NCI-H1105 treated with DMSO at 0.1 percent for 48 hours (cell line): ENCODE measurements at regions not wholly inside any gene's neighbourhood (a gene's known extent, or its start where the extent isn't known, plus 50 kb on each side); places are given as distances from the start of the nearest gene placed in this dataset.
"Not testable (repeated sequence)": the region's sequence is repeated elsewhere in the genome, so short reads cannot be mapped to it uniquely, and the experiment has no call there.

Experiments used
- DNase-seq: peaks from one replicate; lab custom pipeline; 2025; lab: John Stamatoyannopoulos, UW

- no peak for DNase-seq
Observed at GRCh38 chr12:104906695-104907094, 51.4 kb downstream of the SLC41A2 start.

- not testable (repeated sequence) for DNase-seq
Observed at GRCh38 chr12:104905446-104905845, 52.6 kb downstream of the SLC41A2 start.

DNA sequence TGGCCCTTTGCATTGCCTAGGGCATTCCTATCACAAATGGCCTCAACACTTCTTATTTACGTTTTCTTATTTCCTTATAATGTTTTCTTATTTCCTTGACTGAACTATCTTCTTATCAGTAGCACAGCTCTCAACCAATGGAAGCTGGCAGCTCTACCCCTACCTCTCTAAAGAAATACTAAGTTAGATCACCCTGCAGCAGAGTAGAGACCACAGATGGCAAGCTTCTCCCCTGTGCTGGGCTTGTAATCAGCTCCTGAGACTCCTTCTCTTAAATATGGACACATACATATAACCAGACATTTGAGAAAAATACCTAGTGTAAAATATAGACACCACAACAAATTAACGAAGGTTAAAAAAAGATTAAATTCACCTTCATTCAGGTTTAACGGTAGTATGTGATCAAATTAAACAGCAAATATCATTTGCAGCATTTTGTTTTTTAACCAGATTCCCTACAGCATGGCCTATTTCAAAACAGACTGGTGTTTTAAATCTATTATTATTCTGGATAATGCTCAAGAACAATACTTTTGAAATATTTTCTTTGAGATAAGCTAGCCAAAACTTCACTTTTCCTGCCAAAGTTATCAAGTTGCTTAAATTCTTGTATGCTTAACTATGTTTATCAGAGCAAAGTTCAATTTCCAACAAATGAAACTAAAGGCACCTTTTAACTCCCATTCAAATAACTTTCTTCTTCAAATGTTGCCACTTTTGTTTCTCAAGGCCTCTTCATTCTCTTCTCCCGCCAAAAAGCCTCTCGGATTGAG is 54.3 kb downstream of the SLC41A2 start:
- DNase-seq = no peak

GRCh38 chr12:104902125-104902524 is 56.0 kb downstream of the SLC41A2 start:
- DNase-seq = peak; percentile 19

- DNase-seq = no peak
Observed at GRCh38 chr12:104896710-104897109, 61.4 kb downstream of the SLC41A2 start.

- DNase-seq = no peak
Observed at GRCh38 chr12:104896146-104896545, 61.9 kb downstream of the SLC41A2 start.

- no peak for DNase-seq
Observed at GRCh38 chr12:104895415-104895814, 62.7 kb downstream of the SLC41A2 start.

GRCh38 chr12:104890476-104891096 is 67.5 kb downstream of the SLC41A2 start:
- DNase-seq = no peak

DNA sequence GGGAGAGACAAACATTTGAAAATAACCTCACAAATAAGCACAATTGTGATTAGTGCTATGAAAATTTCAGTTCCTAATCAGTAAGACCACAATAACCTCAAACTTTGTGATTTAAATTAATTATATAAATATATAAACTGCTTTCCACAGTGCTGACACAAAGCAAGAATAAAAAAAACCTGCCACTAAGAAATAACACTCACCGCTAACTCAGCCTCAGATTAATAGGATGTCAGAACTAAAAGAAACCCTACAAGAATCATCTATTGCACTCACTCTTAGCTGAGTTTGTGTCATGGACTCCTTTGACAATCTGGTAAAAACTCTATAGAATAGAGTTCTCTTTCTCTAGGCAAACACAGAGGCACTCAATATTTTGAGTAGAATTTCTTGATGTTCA is 68.4 kb downstream of the SLC41A2 start:
- DNase-seq = no peak

GRCh38 chr12:104888892-104889291 is 69.2 kb downstream of the SLC41A2 start:
- peak; percentile 14 for DNase-seq

DNA sequence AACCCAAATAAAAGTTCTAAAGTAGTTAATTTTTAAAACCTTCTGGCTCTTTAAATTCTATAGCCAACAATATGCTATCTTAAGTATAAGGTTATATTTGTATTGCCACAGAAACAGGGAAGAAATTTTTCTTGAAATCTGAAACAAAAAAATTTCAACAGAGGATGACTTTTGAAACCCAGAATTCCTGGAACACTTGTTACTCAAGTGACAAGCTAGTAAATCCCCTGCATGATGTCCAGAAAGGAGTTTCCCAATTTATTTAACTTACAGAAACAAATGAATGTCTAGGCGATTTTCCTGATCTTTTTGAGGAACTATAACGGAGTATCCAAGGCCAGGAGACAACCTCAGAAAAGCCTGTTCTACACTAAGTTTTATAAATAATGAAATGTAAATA is 69.6 kb downstream of the SLC41A2 start:
- DNase-seq = no peak

DNA sequence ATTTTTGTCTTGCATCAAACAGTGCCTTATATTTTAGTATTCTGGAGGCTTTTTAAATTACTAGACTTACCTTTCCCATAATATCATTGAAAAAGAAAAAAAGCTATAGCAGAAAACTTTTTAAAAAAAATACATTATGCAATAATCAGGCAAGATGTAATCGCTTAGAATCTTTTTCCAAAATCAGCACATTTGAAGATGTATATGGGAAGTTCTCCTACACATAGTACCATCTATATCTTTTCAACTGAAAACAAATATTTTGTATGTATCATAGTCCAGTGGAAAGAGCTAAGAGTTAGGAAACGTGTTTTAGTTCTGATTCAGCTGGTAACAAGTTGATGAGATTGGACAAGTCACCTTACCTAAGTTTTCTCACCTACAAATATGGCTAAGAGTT is 70.6 kb downstream of the SLC41A2 start:
- DNase-seq = no peak

DNA sequence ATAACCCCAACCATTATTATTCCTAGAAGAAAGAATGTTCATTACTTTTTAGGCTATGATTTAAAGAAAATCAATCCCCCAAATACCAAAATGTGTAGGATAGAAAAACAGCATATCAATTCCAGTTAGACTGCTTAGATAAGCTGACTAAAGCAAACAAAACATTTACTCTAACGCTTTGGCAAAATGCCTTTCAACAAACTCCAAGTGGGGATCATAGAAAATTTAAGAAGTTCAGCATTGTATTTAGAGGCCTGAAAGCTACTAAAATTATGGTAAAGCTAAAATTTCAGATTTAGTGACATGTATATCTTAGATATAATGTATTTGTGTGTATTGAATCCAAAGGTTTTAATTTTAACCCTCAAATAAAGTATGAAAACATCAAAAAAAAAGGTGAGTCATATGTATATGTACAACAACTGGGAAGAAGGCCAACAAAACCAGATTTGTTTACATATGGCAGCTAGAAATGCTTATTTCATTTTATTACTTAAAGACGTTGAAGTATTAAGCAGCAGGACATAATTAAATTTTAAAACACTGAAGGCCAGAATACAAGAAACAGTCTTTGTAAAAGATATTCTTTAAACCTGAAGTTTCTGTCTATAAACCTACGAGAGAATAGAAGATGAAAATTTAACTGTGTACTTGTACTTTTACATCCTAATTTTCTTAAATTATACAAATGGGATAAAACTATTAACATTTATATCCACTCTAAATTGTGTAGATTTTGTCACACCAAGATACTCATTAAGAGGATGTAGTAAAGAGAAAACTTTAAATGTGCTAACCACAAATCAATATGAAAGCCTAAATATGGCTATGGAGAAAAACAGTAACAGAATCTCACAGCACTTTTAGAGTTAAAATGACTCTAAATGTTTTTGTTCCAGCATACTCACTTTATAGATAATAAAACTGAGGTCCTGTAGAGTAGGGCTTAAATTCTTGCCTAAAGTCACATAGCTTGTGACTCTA is 71.4 kb downstream of the SLC41A2 start:
- DNase-seq = peak; percentile 73

- DNase-seq = not testable (repeated sequence)
Observed at GRCh38 chr12:104878858-104879257, 79.2 kb downstream of the SLC41A2 start.

- peak; percentile 77 for DNase-seq
Observed at GRCh38 chr12:104877103-104877705, 80.9 kb downstream of the SLC41A2 start.

DNA sequence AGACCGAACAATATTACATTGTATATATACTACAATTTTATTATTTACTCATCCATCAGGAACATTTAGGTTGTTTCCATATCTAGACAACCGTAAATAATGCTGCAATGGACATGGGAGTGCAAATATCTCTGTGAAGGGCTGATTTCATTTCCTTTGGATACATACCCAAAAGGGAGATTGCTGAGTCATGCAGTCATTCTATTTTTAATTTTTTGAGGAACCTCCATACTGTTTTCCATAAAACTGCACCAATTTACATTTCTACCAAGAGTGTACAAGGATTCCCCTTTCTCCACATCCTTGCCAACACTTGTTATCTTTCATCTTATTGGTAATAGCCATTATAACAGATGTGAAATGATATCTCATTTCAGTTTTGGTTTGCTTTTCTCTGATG is 84.7 kb downstream of the SLC41A2 start:
- no peak for DNase-seq

GRCh38 chr12:104870797-104871196 is 87.3 kb downstream of the SLC41A2 start:
- no peak for DNase-seq

DNA sequence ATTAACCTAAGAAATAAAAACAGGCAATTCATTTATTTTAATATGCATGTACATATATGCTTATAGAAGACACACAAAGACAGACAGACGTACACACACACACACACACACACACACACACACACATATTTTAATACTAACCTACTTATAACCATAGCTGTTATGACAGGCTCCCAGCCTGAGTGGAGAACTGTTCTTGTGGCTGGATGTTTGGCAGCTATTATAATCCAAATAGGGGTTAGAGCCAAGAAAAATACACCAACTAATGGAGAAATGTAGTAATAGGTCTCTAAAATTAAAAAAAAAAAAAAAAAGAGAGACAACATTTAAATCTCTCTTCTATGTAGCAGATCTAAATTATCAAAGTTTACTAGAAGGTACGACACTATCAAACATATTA is 91.8 kb downstream of the SLC41A2 start:
- DNase-seq = no peak

- no peak for DNase-seq
Observed at GRCh38 chr12:104865080-104865479, 93.0 kb downstream of the SLC41A2 start.

DNA sequence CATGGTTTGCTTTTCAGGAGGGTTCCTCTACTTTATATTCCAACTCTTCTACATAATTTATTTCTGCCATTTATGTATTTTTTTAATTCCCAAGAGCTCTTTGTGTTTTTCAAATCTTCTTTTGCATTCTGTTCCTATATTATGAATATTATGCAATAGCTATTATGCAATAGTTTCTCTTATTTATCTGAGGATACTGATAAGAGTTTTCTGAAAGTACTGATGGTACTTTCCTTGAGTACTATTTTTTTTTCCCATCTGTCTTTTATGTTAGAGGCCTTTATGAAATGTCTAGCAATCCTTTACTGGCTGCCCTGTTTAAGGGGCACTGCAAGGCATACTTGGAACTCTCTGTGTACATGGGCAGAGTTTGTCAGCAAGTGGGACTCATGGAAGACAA is 93.4 kb downstream of the SLC41A2 start:
- no peak for DNase-seq

GRCh38 chr12:104863296-104863948 is 94.7 kb downstream of the SLC41A2 start:
- DNase-seq = no peak
